RWPE1 (cell line): ENCODE measurements at regions not wholly inside any gene's neighbourhood (a gene's known extent, or its start where the extent isn't known, plus 50 kb on each side); places are given as distances from the start of the nearest gene placed in this dataset.

Experiments used
- CTCF ChIA-PET: fragments of 350-600 bp; sonication (Branson Sonifier 250); formaldehyde crosslinking; extraction: SDS; loops from one replicate; lab custom pipeline; 2021; lab: Yijun Ruan, JAX
- POLR2A ChIA-PET: fragments of 400-600 bp; formaldehyde crosslinking; extraction: SDS; loops from one replicate; lab custom pipeline; 2020; ENCODE audit warnings: antibody characterized with exemption; ENCODE audit not compliant: low non-redundant PET; lab: Yijun Ruan, JAX
- DNase-seq: peaks from one replicate; pipeline ENCODE4 v3.0.0; 2012; ENCODE audit warnings: low spot score
- H3K27ac ChIP-seq: fragments of 450-650 bp; 2 replicates; pipeline ENCODE4 v1.5.1; 2017
- TF ChIP-seq, protein P1 (sequence below): fragments of 450-650 bp; conservative IDR thresholded peaks from 2 replicates; pipeline ENCODE4 v1.5.1; 2017; ENCODE audit warnings: low read depth, mild to moderate bottlenecking

DNA sequence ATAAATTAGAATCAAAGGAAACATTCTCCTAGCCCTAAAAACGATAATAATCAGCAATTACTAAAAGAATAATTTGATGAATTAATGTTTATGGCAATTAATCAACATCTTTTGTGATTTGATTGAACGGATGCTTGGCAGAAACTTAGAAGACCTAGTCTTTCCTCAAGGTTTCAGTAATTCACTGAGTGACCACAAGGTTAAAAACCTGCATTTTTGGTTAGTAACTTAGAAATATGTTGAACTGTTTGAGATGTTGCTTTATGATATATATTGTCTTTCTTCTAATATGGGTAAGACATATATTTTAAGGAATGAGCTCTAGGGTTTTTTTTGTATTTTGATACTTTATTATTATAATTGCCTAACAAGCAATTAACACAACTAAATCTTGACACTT, 793.0 kb upstream of the NDST4 start:
- ChIA-PET POLR2A (no interaction called here), CTCF (interaction anchor here (0.6 to 0.7 kb wide), 2 partner anchors 13 to 17 kb away, joined by 3 to 4 read pairs; no protein-coding TSS in a partner anchor)
- H3K27ac ChIP-seq = no peak overlapping the region
- DNase-seq = no peak
- TF ChIP-seq, protein P1, sequence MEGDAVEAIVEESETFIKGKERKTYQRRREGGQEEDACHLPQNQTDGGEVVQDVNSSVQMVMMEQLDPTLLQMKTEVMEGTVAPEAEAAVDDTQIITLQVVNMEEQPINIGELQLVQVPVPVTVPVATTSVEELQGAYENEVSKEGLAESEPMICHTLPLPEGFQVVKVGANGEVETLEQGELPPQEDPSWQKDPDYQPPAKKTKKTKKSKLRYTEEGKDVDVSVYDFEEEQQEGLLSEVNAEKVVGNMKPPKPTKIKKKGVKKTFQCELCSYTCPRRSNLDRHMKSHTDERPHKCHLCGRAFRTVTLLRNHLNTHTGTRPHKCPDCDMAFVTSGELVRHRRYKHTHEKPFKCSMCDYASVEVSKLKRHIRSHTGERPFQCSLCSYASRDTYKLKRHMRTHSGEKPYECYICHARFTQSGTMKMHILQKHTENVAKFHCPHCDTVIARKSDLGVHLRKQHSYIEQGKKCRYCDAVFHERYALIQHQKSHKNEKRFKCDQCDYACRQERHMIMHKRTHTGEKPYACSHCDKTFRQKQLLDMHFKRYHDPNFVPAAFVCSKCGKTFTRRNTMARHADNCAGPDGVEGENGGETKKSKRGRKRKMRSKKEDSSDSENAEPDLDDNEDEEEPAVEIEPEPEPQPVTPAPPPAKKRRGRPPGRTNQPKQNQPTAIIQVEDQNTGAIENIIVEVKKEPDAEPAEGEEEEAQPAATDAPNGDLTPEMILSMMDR = no peak

GRCh38 chr4:115883847-115884246, 770.4 kb upstream of the NDST4 start:
- ChIA-PET POLR2A (no interaction called here), CTCF (no interaction called here)
- TF ChIP-seq, protein P1 = no peak
- H3K27ac ChIP-seq = no peak overlapping the region
- DNase-seq = no peak

- H3K27ac ChIP-seq = no peak overlapping the region
- POLR2A ChIA-PET = no interaction called here
- TF ChIP-seq, protein P1 = no peak
- CTCF ChIA-PET = no interaction called here
- DNase-seq = no peak
Observed at GRCh38 chr4:115883231-115883630, 769.8 kb upstream of the NDST4 start.

GRCh38 chr4:115873048-115873447, 759.6 kb upstream of the NDST4 start:
- ChIA-PET POLR2A (no interaction called here), CTCF (no interaction called here)
- no peak for DNase-seq
- H3K27ac ChIP-seq = no peak overlapping the region
- TF ChIP-seq, protein P1 = no peak

DNA sequence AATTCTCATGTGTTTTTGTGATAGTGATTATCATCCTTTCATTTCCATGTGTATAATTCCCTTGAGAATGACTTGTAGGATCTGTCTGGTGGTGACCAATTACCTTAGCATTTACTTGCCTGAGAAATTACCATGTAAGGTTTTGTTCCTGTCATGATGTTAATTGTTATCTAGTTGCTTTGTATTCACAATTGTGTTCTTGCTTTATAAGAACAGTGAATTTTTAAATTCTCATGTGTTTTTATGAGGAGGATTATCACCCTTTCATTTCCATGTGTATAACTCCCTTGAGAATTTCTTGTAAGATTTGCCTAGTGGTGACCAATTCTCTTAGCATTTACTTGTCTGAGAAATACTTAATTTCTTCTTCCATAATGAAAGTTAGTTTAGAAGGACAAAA, 758.2 kb upstream of the NDST4 start:
- CTCF ChIA-PET = no interaction called here
- DNase-seq = no peak
- H3K27ac ChIP-seq = no peak overlapping the region
- TF ChIP-seq, protein P1 = no peak
- POLR2A ChIA-PET = no interaction called here

DNA sequence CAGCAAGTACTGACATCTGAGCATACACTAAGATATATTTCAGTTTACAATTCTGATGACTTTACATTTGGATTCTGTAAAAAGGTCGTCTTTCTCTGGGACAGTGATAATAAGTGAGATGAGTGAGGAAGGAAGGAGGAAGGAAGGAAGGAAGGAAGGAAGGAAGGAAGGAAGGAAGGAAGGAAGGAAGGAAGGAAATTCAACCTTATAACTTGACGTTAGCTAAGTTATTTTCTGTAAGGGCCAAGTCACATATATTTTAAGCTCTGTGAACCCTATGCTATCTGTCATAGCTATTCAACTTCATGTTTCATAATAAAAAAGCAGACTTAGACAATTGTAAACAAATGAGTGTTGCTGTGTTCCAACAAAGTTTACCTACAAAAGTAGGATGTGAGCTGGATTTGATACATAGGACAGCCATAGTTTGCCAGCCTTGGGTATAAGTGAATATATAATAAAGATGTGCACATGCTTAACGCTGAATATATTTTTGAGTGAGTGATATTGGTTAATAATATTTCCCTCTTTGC, 753.0 kb upstream of the NDST4 start:
- CTCF ChIA-PET = interaction anchor here (0.8 kb wide), 1 partner anchor 60 kb away, joined by 3 read pairs; no protein-coding TSS in a partner anchor
- H3K27ac ChIP-seq = no peak overlapping the region
- no peak for DNase-seq
- POLR2A ChIA-PET = no interaction called here
- TF ChIP-seq, protein P1 = no peak
